WTC11 (cell line): ENCODE measurements at regions not wholly inside any gene's neighbourhood (a gene's known extent, or its start where the extent isn't known, plus 50 kb on each side); places are given as distances from the start of the nearest gene placed in this dataset.

Experiments used
- ATAC-seq: fragments of 200-7000 bp; cut with Tn5 transposase; 2 replicates; pipeline ENCODE4 v1.10.0; 2021; ENCODE audit warnings: mild to moderate bottlenecking, moderate library complexity
- CTCF ChIA-PET: fragments of 300-600 bp; sonication (Branson Sonifier 250); formaldehyde crosslinking; loops from one replicate; lab custom pipeline; 2021; ENCODE audit warnings: antibody characterized with exemption; lab: Charles Lee
- POLR2A ChIA-PET: fragments of 350-600 bp; sonication (Branson Sonifier 250); formaldehyde crosslinking; loops from one replicate; lab custom pipeline; 2021; ENCODE audit warnings: antibody characterized with exemption; lab: Charles Lee
- DNase-seq: peaks from one replicate; pipeline ENCODE4 v3.0.0; 2021; ENCODE audit warnings: low spot score
- H3K27ac Mint-ChIP-seq: 2 replicates; pipeline ENCODE4 v1.8.0; 2021; ENCODE audit warnings: mixed read lengths
- H3K27me3 Mint-ChIP-seq: 2 replicates; pipeline ENCODE4 v1.8.0; 2021; ENCODE audit warnings: low read depth, mild to moderate bottlenecking, moderate library complexity, mixed read lengths
- H3K36me3 Mint-ChIP-seq: 2 replicates; pipeline ENCODE4 v1.8.0; 2021; ENCODE audit warnings: mixed read lengths
- H3K4me1 Mint-ChIP-seq: 2 replicates; pipeline ENCODE4 v1.8.0; 2022; ENCODE audit warnings: mixed read lengths
- H3K4me3 Mint-ChIP-seq: 2 replicates; pipeline ENCODE4 v1.8.0; 2021; ENCODE audit warnings: mild to moderate bottlenecking, moderate library complexity, mixed read lengths
- H3K9me3 Mint-ChIP-seq: 2 replicates; pipeline ENCODE4 v1.8.0; 2021; ENCODE audit warnings: mixed read lengths
- AR ChIP-seq: fragments of 250-450 bp; sonication (Bioruptor Pico); IDR thresholded peaks from 2 replicates; pipeline ENCODE4 v1.9.0; 2021; ENCODE audit warnings: mild to moderate bottlenecking
- ATF6 ChIP-seq: sonication (generic); formaldehyde crosslinking; IDR thresholded peaks from 2 replicates; pipeline ENCODE4 v1.8.1; 2023; ENCODE audit warnings: mild to moderate bottlenecking, missing genetic modification reagents
- E2F5 ChIP-seq: sonication (generic); formaldehyde crosslinking; IDR thresholded peaks from 2 replicates; pipeline ENCODE4 v1.8.1; 2022; ENCODE audit warnings: mild to moderate bottlenecking, moderate library complexity, missing genetic modification reagents
- FOXK1 ChIP-seq: sonication (generic); formaldehyde crosslinking; IDR thresholded peaks from 2 replicates; pipeline ENCODE4 v1.8.0; 2022; ENCODE audit warnings: mild to moderate bottlenecking, moderate library complexity, missing genetic modification reagents
- FOXP4 ChIP-seq: sonication (generic); formaldehyde crosslinking; IDR thresholded peaks from 2 replicates; pipeline ENCODE4 v1.8.0; 2022; ENCODE audit warnings: mild to moderate bottlenecking, missing genetic modification reagents
- HMGA2 ChIP-seq: fragments of 250-450 bp; sonication (Bioruptor Pico); IDR thresholded peaks from 2 replicates; pipeline ENCODE4 v1.4.0; 2021; ENCODE audit warnings: mild to moderate bottlenecking, moderate library complexity
- MXD4 ChIP-seq: fragments of 250-450 bp; sonication (Bioruptor Pico); IDR thresholded peaks from 2 replicates; pipeline ENCODE4 v1.8.0; 2021; ENCODE audit warnings: mild to moderate bottlenecking, moderate library complexity, borderline replicate concordance
- NFATC4 ChIP-seq: fragments of 250-450 bp; sonication (Bioruptor Pico); IDR thresholded peaks from 2 replicates; pipeline ENCODE4 v1.9.0; 2021; ENCODE audit warnings: mild to moderate bottlenecking
- PREB ChIP-seq: sonication (generic); formaldehyde crosslinking; IDR thresholded peaks from 2 replicates; pipeline ENCODE4 v1.8.1; 2022; ENCODE audit warnings: mild to moderate bottlenecking, missing genetic modification reagents, moderate library complexity, borderline replicate concordance
- SOX15 ChIP-seq: fragments of 250-450 bp; sonication (Bioruptor Pico); IDR thresholded peaks from 2 replicates; pipeline ENCODE4 v1.9.0; 2021; ENCODE audit warnings: mild to moderate bottlenecking
- TEAD4 ChIP-seq: sonication (generic); formaldehyde crosslinking; IDR thresholded peaks from 2 replicates; pipeline ENCODE4 v1.8.0; 2022; ENCODE audit warnings: mild to moderate bottlenecking, missing genetic modification reagents
- ZNF219 ChIP-seq: sonication (generic); formaldehyde crosslinking; IDR thresholded peaks from 2 replicates; pipeline ENCODE4 v1.8.0; 2023; ENCODE audit warnings: missing genetic modification reagents, mild to moderate bottlenecking, borderline replicate concordance
- ZNF423 ChIP-seq: fragments of 250-450 bp; sonication (Bioruptor Pico); IDR thresholded peaks from 2 replicates; pipeline ENCODE4 v2.1.2; 2022; ENCODE audit warnings: mild to moderate bottlenecking, moderate library complexity
- ZNF512 ChIP-seq: sonication (generic); formaldehyde crosslinking; IDR thresholded peaks from 2 replicates; pipeline ENCODE4 v1.8.1; 2022; ENCODE audit warnings: missing genetic modification reagents, borderline replicate concordance
- ZNF532 ChIP-seq: fragments of 250-450 bp; sonication (Bioruptor Pico); IDR thresholded peaks from 2 replicates; pipeline ENCODE4 v1.9.0; 2021; ENCODE audit warnings: mild to moderate bottlenecking, borderline replicate concordance

- no peak for TF ChIP-seq PREB (CRISPR knock-in tag)
- TF ChIP-seq, all 79 proteins: peak for 0
These were observed 69.7 kb upstream of the NEURL1B start (continued) for GRCh38 chr5:172571413-172571812.

GRCh38 chr5:172570594-172571334, 70.3 kb upstream of the NEURL1B start:
- H3K27me3 Mint-ChIP-seq: peaks cover 12% of the 10 kb centered on the region
- TF ChIP-seq ZNF512: peak; percentile 96
- no peak for TF ChIP-seq E2F5 (CRISPR knock-in tag)
- TF ChIP-seq, all 79 proteins: peak for 1
- no peak for DNase-seq
- ChIA-PET CTCF (interaction anchor here (1.7 to 2.4 kb wide), 2 partner anchors 16 to 91 kb away, joined by 6 to 9 read pairs; no protein-coding TSS in a partner anchor), POLR2A (interaction anchor here (0.7 kb wide), 1 partner anchor 244 kb away, joined by 7 read pairs; no protein-coding TSS in a partner anchor)
- no peak overlapping the region for H3K4me3 Mint-ChIP-seq
- no peaks in the 10 kb centered on the region for H3K36me3 Mint-ChIP-seq
- ATAC-seq: no peak
- H3K27ac Mint-ChIP-seq: no peak overlapping the region
- H3K9me3 Mint-ChIP-seq: peaks cover 4% of the 10 kb centered on the region; the same call in 1 of the 2 replicates
- H3K4me1 Mint-ChIP-seq: peaks cover 40% of the 10 kb centered on the region

GRCh38 chr5:172569861-172570558, 71.1 kb upstream of the NEURL1B start:
- ChIA-PET CTCF (interaction anchor here (1.1 kb wide), 1 partner anchor 70 kb away, joined by 4 read pairs; no protein-coding TSS in a partner anchor), POLR2A (interaction anchor here (0.5 to 0.7 kb wide), 2 partner anchors 54 to 243 kb away, joined by 3 to 7 read pairs; no protein-coding TSS in a partner anchor)
- peaks cover 4% of the 10 kb centered on the region; the same call in 1 of the 2 replicates for H3K9me3 Mint-ChIP-seq
- DNase-seq (peak; percentile 35), ATAC-seq (peak; percentile 77)
- no peak overlapping the region for H3K27ac Mint-ChIP-seq
- H3K27me3 Mint-ChIP-seq: peaks cover 9% of the 10 kb centered on the region
- peak overlapping the region; percentile 28; the same call in 1 of the 2 replicates for H3K4me3 Mint-ChIP-seq
- H3K36me3 Mint-ChIP-seq: no peaks in the 10 kb centered on the region
- peaks cover 35% of the 10 kb centered on the region for H3K4me1 Mint-ChIP-seq
- TF ChIP-seq FOXP4 (CRISPR knock-in tag) (no peak), SOX15 (CRISPR knock-in tag) (no peak), FOXK1 (CRISPR knock-in tag) (no peak), TEAD4 (CRISPR knock-in tag) (no peak), HMGA2 (CRISPR knock-in tag) (no peak), NFATC4 (CRISPR knock-in tag) (no peak), AR (CRISPR knock-in tag) (no peak), ATF6 (CRISPR knock-in tag) (no peak), ZNF219 (CRISPR knock-in tag) (no peak), MXD4 (CRISPR knock-in tag) (no peak), ZNF532 (CRISPR knock-in tag) (no peak), ZNF423 (CRISPR knock-in tag) (no peak)
